NCI-H526 (cell line): ENCODE measurements at regions not wholly inside any gene's neighbourhood (a gene's known extent, or its start where the extent isn't known, plus 50 kb on each side); places are given as distances from the start of the nearest gene placed in this dataset.
A peak's percentile ranks its signal among the peaks of the same experiment; 100 is the strongest.
"Not testable (repeated sequence)": the region's sequence is repeated elsewhere in the genome, so short reads cannot be mapped to it uniquely, and the experiment has no call there.

ENCODE experiments used
- DNase-seq, 2 experiments: peaks; one replicate each; lab custom pipeline; 2025; lab: John Stamatoyannopoulos, UW

- DNase-seq = no peak
Observed at GRCh38 chr17:14733376-14733775, 432.5 kb downstream of the HS3ST3B1 start.

GRCh38 chr17:14732211-14732610 is 431.3 kb downstream of the HS3ST3B1 start:
- no peak for DNase-seq

- no peak for DNase-seq
Observed at GRCh38 chr17:14731591-14731990, 430.7 kb downstream of the HS3ST3B1 start.

- DNase-seq = no peak
Observed at GRCh38 chr17:14730821-14731220, 429.9 kb downstream of the HS3ST3B1 start.

DNA sequence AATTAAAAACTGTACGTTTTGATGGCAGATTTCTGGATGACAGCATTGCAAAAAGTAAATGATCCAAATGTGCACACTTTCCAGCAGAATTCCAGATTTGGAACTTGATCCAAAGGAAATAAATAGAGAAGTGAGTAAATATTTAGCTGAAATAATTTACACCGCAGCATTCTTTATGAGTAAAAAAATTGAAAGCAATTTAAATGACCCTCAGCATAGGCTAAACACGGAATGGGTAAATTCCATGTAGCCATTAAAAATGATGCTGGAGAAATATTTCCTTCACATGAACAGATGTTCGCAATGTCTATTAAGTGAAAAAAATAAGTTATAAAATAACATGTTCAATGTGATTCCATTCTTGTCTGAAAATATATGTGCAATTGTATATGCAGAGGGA is 424.8 kb downstream of the HS3ST3B1 start:
- no peak for DNase-seq

- DNase-seq = no peak
Observed at GRCh38 chr17:14724770-14725169, 423.9 kb downstream of the HS3ST3B1 start.

DNA sequence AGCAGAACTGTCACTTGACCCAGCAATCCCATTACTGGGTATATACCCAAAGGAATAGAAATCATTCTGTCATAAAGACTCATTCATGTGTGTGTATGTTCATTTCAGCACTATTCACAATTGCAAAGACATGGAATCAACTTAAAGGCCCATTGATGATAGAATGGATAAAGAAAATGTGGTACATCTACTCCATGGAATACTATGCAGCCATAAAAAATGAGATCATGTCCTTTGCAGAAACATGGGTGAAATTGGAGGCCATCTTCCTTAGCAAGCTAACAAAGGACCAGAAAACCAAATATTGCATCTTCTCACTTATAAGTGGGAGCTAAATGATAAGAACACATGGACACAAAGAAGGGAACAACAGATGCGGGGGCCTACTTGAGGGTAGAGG is 422.5 kb downstream of the HS3ST3B1 start:
- not testable (repeated sequence) for DNase-seq

DNA sequence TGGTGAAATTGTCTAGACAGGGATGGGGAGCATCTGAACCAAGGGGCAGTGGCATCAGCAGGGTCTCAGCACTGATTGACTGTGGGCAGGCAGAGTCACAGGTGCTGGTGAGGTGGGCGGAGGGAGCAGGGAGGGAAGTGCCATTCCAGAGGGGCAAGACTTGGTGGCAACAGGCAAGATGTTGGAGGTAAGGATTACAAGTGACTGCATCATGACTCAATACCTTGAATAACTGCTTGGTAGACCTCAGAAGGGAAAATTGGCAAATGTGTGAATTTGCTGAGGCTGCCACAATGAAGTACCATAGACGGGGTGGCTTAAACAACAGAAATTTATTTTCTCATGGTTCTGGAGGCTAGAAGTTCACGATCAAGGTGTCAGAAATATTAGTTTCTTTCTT is 419.1 kb downstream of the HS3ST3B1 start:
- DNase-seq = no peak

GRCh38 chr17:14717859-14718258 is 417.0 kb downstream of the HS3ST3B1 start:
- no peak for DNase-seq

DNA sequence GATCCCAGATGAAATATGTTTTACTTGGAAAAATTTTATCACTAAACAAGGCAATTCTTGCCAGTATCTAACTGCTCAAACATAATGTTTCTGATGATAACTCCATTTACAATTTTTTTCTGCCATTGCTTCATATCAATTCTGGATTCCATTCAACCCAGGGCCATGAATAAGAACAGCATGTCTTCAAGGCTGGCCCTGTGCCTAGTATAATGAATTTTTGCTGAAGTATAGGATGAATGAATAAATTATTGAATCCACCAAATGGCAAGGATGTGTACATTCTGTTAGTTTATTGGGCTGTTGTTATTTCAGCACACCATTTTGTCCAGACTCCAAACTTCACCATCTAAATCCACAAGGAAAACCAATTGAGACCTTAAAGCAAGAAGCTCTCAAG is 414.7 kb downstream of the HS3ST3B1 start:
- DNase-seq = no peak

GRCh38 chr17:14712611-14713021 is 411.7 kb downstream of the HS3ST3B1 start:
- no peak for DNase-seq

GRCh38 chr17:14704121-14704520 is 403.2 kb downstream of the HS3ST3B1 start:
- DNase-seq = no peak

DNA sequence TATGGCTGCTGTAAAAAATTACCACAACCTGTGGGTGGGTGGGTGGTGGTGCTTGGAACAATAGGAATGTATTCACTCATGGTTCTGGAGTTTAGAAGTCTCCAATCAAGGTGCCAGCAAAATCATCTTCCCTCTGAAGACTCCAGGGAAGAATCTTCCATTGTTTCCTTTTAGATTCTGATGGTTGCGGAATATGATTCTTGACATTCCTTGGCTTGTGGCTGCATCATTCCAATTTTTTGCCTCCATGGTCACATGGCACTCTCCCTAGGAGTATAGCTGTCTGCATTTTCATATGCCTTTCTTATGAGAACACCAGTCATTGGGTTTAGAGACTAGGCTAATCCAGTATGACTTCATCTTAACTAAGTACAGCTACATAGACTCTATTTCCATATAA is 401.0 kb downstream of the HS3ST3B1 start:
- no peak for DNase-seq

- peak; percentile 15 to 59 for DNase-seq
Observed at GRCh38 chr17:14699574-14700185, 398.8 kb downstream of the HS3ST3B1 start.

DNA sequence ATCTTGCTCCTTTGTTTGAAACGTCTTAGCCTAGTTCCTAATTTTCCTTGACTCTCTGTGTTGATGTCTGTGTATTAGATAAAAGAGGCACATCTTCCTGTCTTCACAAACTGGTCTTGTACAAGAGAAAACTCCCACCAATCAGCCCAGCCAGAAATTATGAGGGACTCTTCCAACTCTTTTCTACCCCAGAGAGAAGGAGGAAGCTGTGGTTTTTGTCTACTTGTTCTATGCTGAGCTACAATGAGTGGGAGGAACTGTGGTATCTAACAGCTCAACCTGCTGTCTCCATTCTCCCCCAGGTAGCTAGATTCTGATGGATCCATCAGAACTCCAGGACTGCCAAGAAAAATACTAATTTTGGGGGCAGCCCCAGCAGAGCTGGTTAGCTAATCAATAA is 392.5 kb downstream of the HS3ST3B1 start:
- DNase-seq = no peak

GRCh38 chr17:14690704-14691103 is 389.8 kb downstream of the HS3ST3B1 start:
- no peak for DNase-seq

DNA sequence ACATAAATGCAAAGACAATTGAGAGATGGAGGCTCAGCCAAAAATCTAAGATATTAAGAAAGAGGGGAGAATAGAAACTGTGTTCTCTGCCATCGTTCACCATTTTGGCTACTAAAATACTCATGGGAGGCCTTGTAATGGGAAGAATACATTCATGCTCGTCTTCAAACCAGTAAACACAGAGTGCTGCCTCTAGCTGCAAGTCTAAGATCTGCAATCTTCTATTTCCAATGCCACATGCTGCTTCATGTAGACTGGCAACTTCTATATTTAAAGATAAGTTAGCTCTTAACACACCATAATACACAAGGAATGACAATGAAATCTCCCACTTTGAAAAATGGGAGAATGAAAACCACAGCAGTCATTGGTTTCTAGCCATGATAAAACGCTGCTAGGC is 387.3 kb downstream of the HS3ST3B1 start:
- peak in 1 of 2 experiments; percentile 0 for DNase-seq

DNA sequence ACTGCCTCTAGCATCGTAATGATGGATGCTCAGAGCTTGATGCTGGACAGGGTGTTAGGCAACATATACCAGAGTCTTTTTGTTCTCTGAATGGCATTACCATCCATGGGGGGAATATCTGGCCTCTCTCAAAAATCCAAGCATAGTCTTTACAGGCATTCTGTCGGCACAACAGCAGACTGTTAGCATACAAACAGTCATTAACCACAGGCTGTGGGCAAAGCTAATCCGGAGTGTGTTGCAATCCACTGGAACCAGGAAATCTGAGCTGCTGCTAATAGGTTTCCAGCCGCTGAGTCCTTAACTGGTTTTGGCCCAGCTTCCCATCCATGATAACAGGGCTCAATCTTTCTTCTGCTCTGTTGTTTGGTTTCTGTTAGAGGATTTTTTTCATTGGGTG is 371.9 kb downstream of the HS3ST3B1 start:
- DNase-seq = no peak

GRCh38 chr17:14670861-14671260 is 370.0 kb downstream of the HS3ST3B1 start:
- DNase-seq = no peak

DNA sequence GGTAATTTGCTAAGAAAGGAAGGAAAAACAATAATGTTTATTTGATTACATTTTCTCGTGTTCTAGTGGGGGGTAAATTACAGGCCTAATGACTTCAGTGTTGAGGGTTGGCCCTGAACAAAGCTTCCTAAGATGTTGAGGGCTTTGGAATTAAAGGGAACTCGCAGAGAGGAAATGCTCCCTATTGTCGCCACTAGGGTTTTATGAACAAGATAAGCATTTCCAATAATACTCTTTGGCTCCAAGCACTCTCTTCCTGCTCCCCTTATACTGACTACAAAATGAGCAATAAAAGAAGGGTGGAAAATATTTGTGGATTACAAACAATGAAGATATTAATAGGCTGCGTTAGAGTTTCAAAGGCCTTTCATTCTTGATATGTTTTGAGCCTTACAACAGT is 363.6 kb downstream of the HS3ST3B1 start:
- DNase-seq = no peak

DNA sequence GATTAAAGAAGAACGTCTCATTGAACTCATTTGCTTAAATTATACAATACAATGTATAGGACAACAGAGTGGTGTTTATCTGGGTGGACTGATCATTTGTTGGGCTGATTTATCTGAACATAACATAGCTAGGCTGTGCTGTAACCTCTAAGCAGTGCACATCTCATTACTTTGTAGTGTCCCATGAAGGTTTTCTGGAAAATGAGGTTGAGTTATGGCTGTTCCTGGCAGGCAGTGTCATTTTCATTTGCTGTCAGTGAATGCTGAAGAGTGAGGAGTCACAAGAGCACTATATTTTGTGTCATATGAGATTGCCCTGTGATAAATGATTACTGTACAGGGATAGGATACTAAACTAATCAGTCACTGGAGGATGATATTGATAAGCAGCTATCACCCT is 340.2 kb downstream of the HS3ST3B1 start:
- no peak for DNase-seq

- DNase-seq = no peak
Observed at GRCh38 chr17:14637260-14637659, 336.4 kb downstream of the HS3ST3B1 start.

- no peak for DNase-seq
Observed at GRCh38 chr17:14630621-14631020, 329.7 kb downstream of the HS3ST3B1 start.

DNA sequence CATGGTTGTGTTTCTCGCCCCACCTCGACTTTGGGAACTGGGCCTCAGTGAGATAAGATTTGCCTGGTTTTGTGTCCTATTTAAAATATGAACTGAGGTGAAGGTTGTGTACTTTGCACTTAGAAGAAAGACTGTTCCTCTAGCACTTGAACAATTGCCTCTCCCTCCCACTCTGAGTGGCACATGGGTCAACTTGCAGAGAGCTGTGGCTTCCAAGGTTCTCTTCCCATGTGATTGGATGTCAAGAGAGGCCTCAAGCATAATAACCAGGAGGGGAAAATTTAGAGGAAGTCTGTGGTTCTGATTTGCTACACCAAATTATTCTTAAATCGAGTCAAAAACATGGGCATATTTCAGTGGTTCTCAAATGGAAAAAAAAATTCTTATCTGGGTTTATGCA is 329.2 kb downstream of the HS3ST3B1 start:
- DNase-seq = no peak
